Smooth muscle cell (in vitro differentiated cells): ENCODE measurements at regions not wholly inside any gene's neighbourhood (a gene's known extent, or its start where the extent isn't known, plus 50 kb on each side); places are given as distances from the start of the nearest gene placed in this dataset.

Experiments
- DNase-seq: peaks from one replicate; lab custom pipeline; 2025; ENCODE audit not compliant: unreplicated experiment; lab: John Stamatoyannopoulos, UW
- H2AFZ ChIP-seq: fragments of 200-600 bp; sonication (generic); 2 replicates; pipeline ENCODE4 v1.6.0; 2016; ENCODE audit warnings: antibody characterized with exemption, low read depth, mild to moderate bottlenecking
- H3F3A ChIP-seq: fragments of 200-600 bp; sonication (generic); 2 replicates; pipeline ENCODE4 v1.6.0; 2017; ENCODE audit warnings: antibody characterized with exemption, low read depth
- H3K27ac ChIP-seq: fragments of 200-600 bp; sonication (generic); 2 replicates; pipeline ENCODE4 v1.5.1; 2016; ENCODE audit warnings: low read depth, mild to moderate bottlenecking
- H3K27me3 ChIP-seq: fragments of 200-600 bp; sonication (generic); 2 replicates; pipeline ENCODE4 v1.6.1; 2016; ENCODE audit warnings: low read depth, mild to moderate bottlenecking
- H3K36me3 ChIP-seq: fragments of 200-600 bp; sonication (generic); 2 replicates; pipeline ENCODE4 v1.5.1; 2016; ENCODE audit warnings: low read depth
- H3K4me1 ChIP-seq: fragments of 200-600 bp; sonication (generic); 2 replicates; pipeline ENCODE4 v1.5.1; 2016; ENCODE audit warnings: low read depth
- H3K4me2 ChIP-seq: fragments of 200-600 bp; sonication (generic); 2 replicates; pipeline ENCODE4 v1.6.0; 2016; ENCODE audit warnings: mild to moderate bottlenecking
- H3K4me3 ChIP-seq: fragments of 200-600 bp; sonication (generic); 2 replicates; pipeline ENCODE4 v1.5.1; 2016; ENCODE audit warnings: mild to moderate bottlenecking
- H3K79me2 ChIP-seq: fragments of 200-600 bp; sonication (generic); 2 replicates; pipeline ENCODE4 v1.6.0; 2016; ENCODE audit warnings: low read depth, mild to moderate bottlenecking
- H3K9ac ChIP-seq: fragments of 200-600 bp; sonication (generic); 2 replicates; pipeline ENCODE4 v1.6.0; 2016; ENCODE audit warnings: low read depth
- H3K9me3 ChIP-seq: fragments of 200-600 bp; sonication (generic); replicated peaks from 2 replicates; pipeline ENCODE4 v1.5.1; 2016; ENCODE audit warnings: low read depth
- H4K20me1 ChIP-seq: fragments of 200-600 bp; sonication (generic); 2 replicates; pipeline ENCODE4 v1.6.0; 2016; ENCODE audit warnings: low read depth
- WGBS: methylation state at CpG from one replicate; pipeline ENCODE4 v1.1.7; 2016; ENCODE audit warnings: low lambda C conversion rate; 5-methylcytosine and 5-hydroxymethylcytosine counted together
- TF ChIP-seq, protein P1 (sequence below): fragments of 200-600 bp; sonication (generic); IDR thresholded peaks from 2 replicates; pipeline ENCODE4 v1.5.1; 2017; ENCODE audit warnings: borderline replicate concordance, mild to moderate bottlenecking, antibody characterized with exemption; ENCODE audit not compliant: insufficient read depth, poor library complexity, severe bottlenecking

DNA sequence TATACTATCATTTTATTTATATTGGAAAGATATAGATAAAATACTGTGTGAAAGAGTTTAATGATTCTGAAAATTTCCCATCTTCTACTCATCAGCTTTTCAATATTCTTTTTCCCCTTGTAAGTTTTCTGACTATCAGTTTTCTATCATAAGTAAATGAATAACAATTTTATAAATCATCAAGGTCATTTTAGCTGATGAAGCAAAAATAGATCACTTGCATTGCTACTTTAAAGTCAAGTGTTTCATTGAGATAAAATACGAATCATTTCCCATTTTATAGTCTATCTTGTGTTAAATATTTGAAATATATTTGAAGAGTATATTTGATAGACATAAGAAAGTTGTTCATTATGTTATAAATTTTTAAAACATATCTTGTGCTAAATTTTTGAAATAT, 811.0 kb upstream of the GALNTL6 start:
- WGBS = 74% methylated on average over 1 of the region's 1 CpG
- Histone ChIP-seq H3K79me2 (no peaks in the 10 kb centered on the region), H4K20me1 (no peaks in the 10 kb centered on the region), H3K36me3 (no peaks in the 10 kb centered on the region), H3K4me3 (no peak overlapping the region), H3K9me3 (no peaks in the 10 kb centered on the region), H3K27ac (no peak overlapping the region), H3K4me2 (no peak overlapping the region), H3K4me1 (no peaks in the 10 kb centered on the region), H3F3A (no peaks in the 10 kb centered on the region), H3K27me3 (no peaks in the 10 kb centered on the region), H2AFZ (no peak overlapping the region), H3K9ac (no peak overlapping the region)
- DNase-seq = no peak
- TF ChIP-seq, protein P1, sequence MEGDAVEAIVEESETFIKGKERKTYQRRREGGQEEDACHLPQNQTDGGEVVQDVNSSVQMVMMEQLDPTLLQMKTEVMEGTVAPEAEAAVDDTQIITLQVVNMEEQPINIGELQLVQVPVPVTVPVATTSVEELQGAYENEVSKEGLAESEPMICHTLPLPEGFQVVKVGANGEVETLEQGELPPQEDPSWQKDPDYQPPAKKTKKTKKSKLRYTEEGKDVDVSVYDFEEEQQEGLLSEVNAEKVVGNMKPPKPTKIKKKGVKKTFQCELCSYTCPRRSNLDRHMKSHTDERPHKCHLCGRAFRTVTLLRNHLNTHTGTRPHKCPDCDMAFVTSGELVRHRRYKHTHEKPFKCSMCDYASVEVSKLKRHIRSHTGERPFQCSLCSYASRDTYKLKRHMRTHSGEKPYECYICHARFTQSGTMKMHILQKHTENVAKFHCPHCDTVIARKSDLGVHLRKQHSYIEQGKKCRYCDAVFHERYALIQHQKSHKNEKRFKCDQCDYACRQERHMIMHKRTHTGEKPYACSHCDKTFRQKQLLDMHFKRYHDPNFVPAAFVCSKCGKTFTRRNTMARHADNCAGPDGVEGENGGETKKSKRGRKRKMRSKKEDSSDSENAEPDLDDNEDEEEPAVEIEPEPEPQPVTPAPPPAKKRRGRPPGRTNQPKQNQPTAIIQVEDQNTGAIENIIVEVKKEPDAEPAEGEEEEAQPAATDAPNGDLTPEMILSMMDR = no peak

DNA sequence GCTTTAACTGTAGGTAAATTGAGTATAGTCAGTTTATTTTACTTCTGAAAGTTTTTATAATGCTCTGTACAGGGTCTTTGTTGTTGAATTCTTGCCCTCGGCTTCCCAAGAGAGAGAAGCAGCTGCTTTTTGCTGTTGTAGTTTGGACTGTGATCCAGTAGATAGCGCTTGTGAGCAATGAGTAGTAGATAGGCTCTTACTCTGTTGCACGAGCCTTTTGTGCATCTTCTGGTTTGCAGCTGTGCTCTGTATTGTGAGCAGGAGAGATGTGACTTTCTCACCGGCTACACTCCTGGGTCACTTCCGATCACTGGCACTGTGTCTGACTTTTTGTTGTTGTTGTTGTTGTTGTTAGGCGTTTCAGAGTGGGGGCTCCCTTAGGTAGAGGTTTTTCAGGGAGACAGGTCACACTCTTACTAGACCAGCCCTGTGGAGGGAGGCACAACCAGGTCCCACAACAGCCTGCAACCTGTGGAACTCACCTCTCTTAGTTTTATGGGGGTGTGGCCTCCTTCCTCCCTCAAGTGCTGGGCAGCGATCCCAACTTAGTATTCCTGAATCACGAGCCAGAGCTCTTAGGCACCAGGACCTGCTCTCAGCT, 822.1 kb upstream of the GALNTL6 start:
- no peaks in the 10 kb centered on the region for H3K9me3 ChIP-seq
- H3K9ac ChIP-seq = no peak overlapping the region
- H3K4me3 ChIP-seq = no peak overlapping the region
- no peaks in the 10 kb centered on the region for H3K4me1 ChIP-seq
- no peak overlapping the region for H3K4me2 ChIP-seq
- no peaks in the 10 kb centered on the region for H3F3A ChIP-seq
- TF ChIP-seq, protein P1 = peak; percentile 53
- H3K27me3 ChIP-seq = no peaks in the 10 kb centered on the region
- 50% methylated on average over 8 of the region's 8 CpGs for WGBS
- H3K36me3 ChIP-seq = no peaks in the 10 kb centered on the region
- H3K27ac ChIP-seq = no peak overlapping the region
- no peaks in the 10 kb centered on the region for H4K20me1 ChIP-seq
- DNase-seq = no peak
- H2AFZ ChIP-seq = peak overlapping the region; percentile 71
- no peaks in the 10 kb centered on the region for H3K79me2 ChIP-seq

DNA sequence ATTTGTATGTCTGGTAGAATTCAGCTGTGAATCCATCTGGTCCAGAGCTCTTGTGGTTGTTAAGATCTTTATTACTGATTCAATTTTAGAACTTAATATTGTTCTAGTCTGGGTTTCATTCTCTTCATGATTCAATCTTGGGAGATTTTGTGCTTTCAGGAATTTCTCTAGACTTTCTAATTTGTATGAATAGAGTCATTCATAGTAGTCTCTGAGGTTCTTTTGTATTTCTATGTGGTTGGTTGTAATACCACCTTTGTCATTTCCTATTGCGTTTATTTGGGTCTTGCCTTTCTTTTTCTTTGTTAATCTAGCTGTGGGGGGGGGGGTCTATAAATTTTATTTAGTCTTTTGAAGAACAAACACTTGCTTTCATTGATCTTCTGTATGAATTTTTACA, 824.8 kb upstream of the GALNTL6 start:
- Histone ChIP-seq H3F3A (no peaks in the 10 kb centered on the region), H3K79me2 (no peaks in the 10 kb centered on the region), H3K27ac (no peak overlapping the region), H3K4me1 (no peaks in the 10 kb centered on the region), H3K9ac (no peak overlapping the region), H2AFZ (no peak overlapping the region), H3K4me3 (no peak overlapping the region), H3K27me3 (no peaks in the 10 kb centered on the region), H3K9me3 (no peaks in the 10 kb centered on the region), H3K4me2 (no peak overlapping the region), H4K20me1 (no peaks in the 10 kb centered on the region), H3K36me3 (no peaks in the 10 kb centered on the region)
- DNase-seq = no peak
- 87% methylated on average over 1 of the region's 1 CpG for WGBS
- TF ChIP-seq, protein P1 = no peak

DNA sequence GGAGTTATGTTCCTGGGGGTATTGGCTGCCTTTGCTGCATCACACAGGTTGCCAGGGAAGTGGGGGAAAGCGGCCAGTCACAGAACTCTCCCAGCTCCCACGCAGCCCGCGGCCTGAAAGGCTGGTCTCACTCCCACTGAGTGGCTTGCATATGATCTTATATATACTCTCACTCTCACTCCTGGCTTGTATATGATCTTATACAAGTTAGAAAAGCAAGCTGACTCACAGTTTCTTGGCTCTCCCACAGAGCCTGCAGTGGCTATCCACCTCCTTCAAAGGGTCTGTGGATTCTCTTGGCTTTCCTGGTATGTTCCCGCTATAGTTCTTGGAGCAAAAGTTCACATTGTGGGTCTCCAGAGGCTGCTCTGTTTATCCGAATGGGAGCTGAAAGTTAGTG, 833.5 kb upstream of the GALNTL6 start:
- Histone ChIP-seq H3K9ac (no peak overlapping the region), H3K79me2 (no peaks in the 10 kb centered on the region), H3K4me3 (no peak overlapping the region), H3K27me3 (no peaks in the 10 kb centered on the region), H3K4me1 (no peaks in the 10 kb centered on the region), H3K9me3 (no peaks in the 10 kb centered on the region), H2AFZ (no peak overlapping the region), H3K4me2 (peak overlapping the region; percentile 38), H4K20me1 (no peaks in the 10 kb centered on the region), H3F3A (no peaks in the 10 kb centered on the region), H3K36me3 (no peaks in the 10 kb centered on the region), H3K27ac (no peak overlapping the region)
- DNase-seq = no peak
- TF ChIP-seq, protein P1 = no peak
- 34% methylated on average over 6 of the region's 6 CpGs for WGBS
